Osteocyte (in vitro differentiated cells): ENCODE measurements at regions not wholly inside any gene's neighbourhood (a gene's known extent, or its start where the extent isn't known, plus 50 kb on each side); places are given as distances from the start of the nearest gene placed in this dataset.

ENCODE experiments used
- DNase-seq: peaks from one replicate; pipeline ENCODE4 v3.0.0; 2021; ENCODE audit warnings: mixed read lengths; ENCODE audit not compliant: unreplicated experiment; ENCODE audit errors: extremely low spot score
- H3K27ac Mint-ChIP-seq: one replicate; pipeline ENCODE4 v1.8.0; 2021; ENCODE audit warnings: mild to moderate bottlenecking, mixed read lengths; ENCODE audit not compliant: unreplicated experiment
- H3K27me3 Mint-ChIP-seq: one replicate; pipeline ENCODE4 v1.8.0; 2021; ENCODE audit warnings: mixed read lengths; ENCODE audit not compliant: unreplicated experiment
- H3K36me3 Mint-ChIP-seq: one replicate; pipeline ENCODE4 v1.8.0; 2021; ENCODE audit warnings: mixed read lengths; ENCODE audit not compliant: unreplicated experiment
- H3K4me1 Mint-ChIP-seq: one replicate; pipeline ENCODE4 v1.8.0; 2021; ENCODE audit warnings: mixed read lengths; ENCODE audit not compliant: unreplicated experiment
- H3K4me3 Mint-ChIP-seq: one replicate; pipeline ENCODE4 v1.8.0; 2021; ENCODE audit warnings: mild to moderate bottlenecking, moderate library complexity, mixed read lengths; ENCODE audit not compliant: unreplicated experiment
- H3K9me3 Mint-ChIP-seq: one replicate; pipeline ENCODE4 v1.8.0; 2021; ENCODE audit warnings: mixed read lengths; ENCODE audit not compliant: unreplicated experiment
- CTCF ChIP-seq: fragments of 200-600 bp; sonication (generic); IDR thresholded peaks from 2 replicates; pipeline ENCODE4 v1.5.0; 2021; ENCODE audit warnings: antibody characterized with exemption, mild to moderate bottlenecking, moderate library complexity

DNA sequence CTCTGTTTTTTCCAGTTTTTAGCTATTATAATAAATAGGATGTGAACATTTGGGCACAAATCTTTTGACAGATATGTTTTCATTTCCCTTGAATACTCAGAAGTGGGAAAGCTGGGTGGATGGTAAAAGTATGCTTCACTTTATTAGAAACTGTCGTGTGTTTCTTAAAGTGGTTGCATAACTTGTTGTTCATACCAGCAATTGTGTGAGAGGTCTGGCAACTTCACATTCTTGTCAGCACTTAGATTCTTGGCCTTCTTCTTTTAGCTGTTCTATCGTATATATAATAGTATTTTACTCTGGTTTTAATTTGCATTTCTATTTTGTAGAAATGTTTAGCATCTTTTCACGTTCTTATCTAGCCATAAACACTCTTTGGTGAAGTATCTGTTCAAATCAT, 894.4 kb downstream of the KCNMA1 start:
- H3K4me3 Mint-ChIP-seq = no peak overlapping the region
- TF ChIP-seq CTCF = no peak
- no peak for DNase-seq
- no peaks in the 10 kb centered on the region for H3K36me3 Mint-ChIP-seq
- no peak overlapping the region for H3K27ac Mint-ChIP-seq
- peaks cover 23% of the 10 kb centered on the region for H3K27me3 Mint-ChIP-seq
- H3K9me3 Mint-ChIP-seq = peaks cover 5% of the 10 kb centered on the region
- no peaks in the 10 kb centered on the region for H3K4me1 Mint-ChIP-seq

GRCh38 chr10:76740514-76740913, 897.1 kb downstream of the KCNMA1 start:
- no peak overlapping the region for H3K27ac Mint-ChIP-seq
- H3K4me3 Mint-ChIP-seq = no peak overlapping the region
- no peaks in the 10 kb centered on the region for H3K36me3 Mint-ChIP-seq
- H3K27me3 Mint-ChIP-seq = peaks cover 19% of the 10 kb centered on the region
- TF ChIP-seq CTCF = no peak
- H3K4me1 Mint-ChIP-seq = no peaks in the 10 kb centered on the region
- no peak for DNase-seq
- no peaks in the 10 kb centered on the region for H3K9me3 Mint-ChIP-seq

GRCh38 chr10:76738991-76739390, 898.6 kb downstream of the KCNMA1 start:
- no peak for TF ChIP-seq CTCF
- no peak overlapping the region for H3K4me3 Mint-ChIP-seq
- peaks cover 22% of the 10 kb centered on the region for H3K27me3 Mint-ChIP-seq
- no peaks in the 10 kb centered on the region for H3K9me3 Mint-ChIP-seq
- DNase-seq = no peak
- no peaks in the 10 kb centered on the region for H3K36me3 Mint-ChIP-seq
- H3K4me1 Mint-ChIP-seq = no peaks in the 10 kb centered on the region
- no peak overlapping the region for H3K27ac Mint-ChIP-seq

DNA sequence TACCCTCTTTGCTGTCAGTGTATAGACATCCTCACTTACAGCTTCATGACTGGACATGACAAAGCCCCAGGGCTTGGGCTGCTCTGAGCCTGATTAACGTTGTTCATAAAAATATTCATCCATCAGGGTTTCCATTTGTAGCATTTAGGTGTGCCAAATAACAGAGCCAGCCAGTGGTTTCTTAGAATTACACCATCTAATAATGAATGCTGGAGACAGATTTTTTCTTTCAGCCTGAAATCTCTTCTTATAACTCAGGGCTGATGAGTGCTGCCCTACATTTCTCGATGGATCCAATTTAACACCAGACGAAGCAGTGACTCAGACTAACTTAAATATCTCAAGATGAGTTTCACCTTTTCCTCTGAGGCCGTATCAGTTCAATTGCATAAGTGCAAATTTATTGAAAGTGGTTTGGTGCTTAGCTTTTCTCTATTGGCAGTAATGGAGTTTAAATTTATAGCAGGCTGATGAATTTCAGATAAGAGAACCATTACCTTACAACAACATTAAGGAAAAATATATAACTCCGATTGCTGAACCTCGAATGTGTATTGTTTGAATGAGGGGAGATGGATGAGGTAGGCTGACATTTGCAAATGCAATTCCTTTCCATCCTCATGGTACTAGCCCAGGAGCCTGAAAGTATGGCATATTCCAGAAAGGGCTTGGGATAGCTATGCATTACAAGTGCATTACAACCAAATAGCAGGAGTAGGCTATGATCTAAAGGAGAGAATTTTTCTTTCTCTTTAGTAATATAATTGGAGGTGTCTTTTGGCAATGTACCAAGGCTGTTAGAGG, 900.6 kb downstream of the KCNMA1 start:
- Mint-ChIP-seq H3K4me3 (no peak overlapping the region), H3K27ac (no peak overlapping the region)
- TF ChIP-seq CTCF = no peak

GRCh38 chr10:76736392-76736791, 901.2 kb downstream of the KCNMA1 start:
- Mint-ChIP-seq H3K27me3 (peaks cover 36% of the 10 kb centered on the region), H3K9me3 (peaks cover 6% of the 10 kb centered on the region), H3K4me1 (no peaks in the 10 kb centered on the region), H3K36me3 (no peaks in the 10 kb centered on the region), H3K27ac (no peak overlapping the region), H3K4me3 (no peak overlapping the region)
- no peak for TF ChIP-seq CTCF
- DNase-seq = no peak

More for the DNA sequence above, 900.6 kb downstream of the KCNMA1 start:
- H3K4me1 Mint-ChIP-seq = no peaks in the 10 kb centered on the region
- no peak for DNase-seq
- peaks cover 2% of the 10 kb centered on the region for H3K9me3 Mint-ChIP-seq
- H3K27me3 Mint-ChIP-seq = peaks cover 29% of the 10 kb centered on the region
- H3K36me3 Mint-ChIP-seq = no peaks in the 10 kb centered on the region
